Ureter (tissue), 1 donor: ENCODE measurements at regions not wholly inside any gene's neighbourhood (a gene's known extent, or its start where the extent isn't known, plus 50 kb on each side); places are given as distances from the start of the nearest gene placed in this dataset.
"Not testable (repeated sequence)": the region's sequence is repeated elsewhere in the genome, so short reads cannot be mapped to it uniquely, and the experiment has no call there.

ENCODE experiments used
- DNase-seq: peaks from one replicate; pipeline ENCODE4 v3.0.0-alpha.2; 2020; ENCODE audit warnings: low spot score
- donor health status: DM: yes; HTN: yes; CAD: no.

DNA sequence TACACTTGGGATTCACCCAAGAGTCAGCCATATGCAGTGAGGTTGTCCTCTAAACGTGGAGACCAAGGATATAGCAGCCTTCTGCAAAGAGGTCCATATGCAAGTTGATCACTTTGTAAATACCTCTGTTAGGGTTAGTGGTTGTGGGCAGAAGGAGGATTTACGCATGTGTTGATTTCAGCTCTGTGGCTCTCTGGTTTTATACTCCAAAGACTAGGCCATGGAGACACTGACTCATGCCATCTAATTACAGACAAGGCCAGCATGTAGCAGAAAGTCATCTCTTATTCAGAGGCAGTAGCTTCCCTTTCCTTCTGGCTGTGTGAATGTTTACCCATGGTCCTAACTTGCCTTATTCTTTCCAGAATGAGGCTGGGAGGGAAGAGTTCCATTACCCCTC, 140.9 kb upstream of the GOLGA6L4 start:
- not testable (repeated sequence) for DNase-seq

GRCh38 chr15:84097053-84097452, 138.5 kb upstream of the GOLGA6L4 start:
- DNase-seq, result not testable (repeated sequence)

GRCh38 chr15:84098604-84099003, 137.0 kb upstream of the GOLGA6L4 start:
- no peak for DNase-seq

- no peak for DNase-seq
Observed at GRCh38 chr15:84099181-84099580, 136.4 kb upstream of the GOLGA6L4 start.

- no peak for DNase-seq
Observed at GRCh38 chr15:84103345-84103744, 132.2 kb upstream of the GOLGA6L4 start.

GRCh38 chr15:84104853-84105252, 130.7 kb upstream of the GOLGA6L4 start:
- DNase-seq, result no peak

GRCh38 chr15:84108728-84109127, 126.8 kb upstream of the GOLGA6L4 start:
- no peak for DNase-seq

GRCh38 chr15:84111575-84111974, 124.0 kb upstream of the GOLGA6L4 start:
- DNase-seq, result no peak

- no peak for DNase-seq
Observed at GRCh38 chr15:84112025-84112424, 123.5 kb upstream of the GOLGA6L4 start.

- no peak for DNase-seq
Observed at GRCh38 chr15:84113919-84114318, 121.7 kb upstream of the GOLGA6L4 start.

- DNase-seq, result not testable (repeated sequence)
Observed at GRCh38 chr15:84114680-84115079, 120.9 kb upstream of the GOLGA6L4 start.

- DNase-seq, result not testable (repeated sequence)
Observed at GRCh38 chr15:84119351-84119750, 116.2 kb upstream of the GOLGA6L4 start.

- DNase-seq, result not testable (repeated sequence)
Observed at GRCh38 chr15:84120903-84121302, 114.7 kb upstream of the GOLGA6L4 start.

GRCh38 chr15:84128706-84129105, 106.9 kb upstream of the GOLGA6L4 start:
- DNase-seq, result not testable (repeated sequence)

DNA sequence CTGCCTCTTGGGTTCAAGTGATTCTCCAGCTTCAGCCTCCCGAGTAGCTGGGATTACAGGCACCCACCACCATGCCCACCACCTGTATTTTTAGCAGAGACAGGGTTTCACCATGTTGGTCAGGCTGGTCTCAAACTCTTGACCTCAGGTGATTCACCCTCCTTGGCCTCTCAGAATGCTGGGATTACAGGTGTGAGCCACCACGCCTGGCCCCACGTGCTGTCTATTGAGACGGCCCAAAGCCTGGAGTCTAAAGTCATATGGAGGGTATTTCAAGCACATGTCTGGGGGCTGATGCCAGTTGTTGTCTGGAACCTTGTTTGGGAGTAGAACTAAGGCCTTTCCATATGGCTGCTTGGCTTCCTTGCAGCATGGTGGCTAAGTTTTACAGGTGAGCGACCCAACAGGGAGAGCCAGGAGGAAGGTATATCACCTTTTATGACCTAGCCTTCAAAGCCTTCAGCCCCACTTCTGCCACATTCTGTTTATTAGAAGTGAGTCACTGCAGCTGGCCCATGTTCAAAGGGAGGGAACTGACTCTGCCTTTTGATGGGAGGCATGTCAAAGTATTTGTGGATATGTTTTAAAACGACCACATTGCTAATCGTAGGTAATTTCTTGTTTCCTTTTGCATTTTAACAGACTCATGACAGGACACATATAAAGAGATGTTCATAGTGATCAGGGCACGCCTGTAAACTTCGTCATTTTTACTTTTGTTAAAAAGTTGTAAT, 105.3 kb upstream of the GOLGA6L4 start:
- DNase-seq, result not testable (repeated sequence)

GRCh38 chr15:84135931-84136456, 99.6 kb upstream of the GOLGA6L4 start:
- not testable (repeated sequence) for DNase-seq

DNA sequence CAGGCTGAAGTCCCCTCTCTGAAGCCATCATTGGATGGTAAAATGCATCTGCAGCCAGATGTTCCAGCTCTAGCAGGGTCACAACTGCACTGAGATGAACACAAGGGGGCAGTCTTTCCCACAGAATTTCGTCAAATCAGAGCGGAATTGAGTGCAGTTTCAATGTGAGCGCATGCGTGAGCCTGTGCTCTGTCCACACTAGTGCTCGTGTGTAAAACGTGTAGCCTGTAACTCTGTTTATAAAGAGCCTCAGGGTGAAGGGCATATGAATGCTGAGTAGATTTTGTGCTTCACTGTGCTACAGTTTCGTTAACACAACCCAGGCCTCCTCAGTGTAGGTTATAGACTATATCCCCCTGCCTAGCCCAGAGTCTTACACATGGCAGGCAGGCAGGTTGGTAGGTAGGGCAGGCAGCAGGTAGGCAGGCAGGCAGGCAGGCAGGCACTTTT, 92.7 kb upstream of the GOLGA6L4 start:
- DNase-seq, result peak; percentile 83

DNA sequence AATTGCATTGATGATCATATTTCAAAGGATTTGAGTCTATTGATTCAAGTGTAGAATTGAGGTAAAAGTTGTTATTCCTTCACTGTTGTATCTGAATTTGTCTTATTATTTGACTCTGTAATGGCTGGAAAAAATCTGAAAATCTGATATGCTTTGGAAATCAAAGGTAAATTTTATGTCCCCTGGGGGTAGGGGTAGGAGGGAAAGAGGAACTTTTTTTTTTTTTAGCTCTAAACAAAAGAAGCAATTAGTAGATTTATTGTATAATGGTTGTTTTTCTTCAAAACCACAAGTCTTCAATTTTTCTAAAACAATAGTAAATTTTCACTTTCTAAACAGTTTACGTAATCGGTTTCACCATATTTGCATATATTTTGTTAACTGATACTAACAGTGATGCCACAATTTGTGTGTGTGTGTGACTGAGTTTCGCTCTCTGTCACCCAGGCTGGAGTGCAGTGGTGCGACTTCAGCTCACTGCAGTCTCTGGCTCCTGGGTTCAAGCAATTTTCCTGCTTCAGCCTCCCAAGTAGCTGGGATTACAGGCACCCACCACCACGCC, 91.7 kb upstream of the GOLGA6L4 start:
- no peak for DNase-seq

DNA sequence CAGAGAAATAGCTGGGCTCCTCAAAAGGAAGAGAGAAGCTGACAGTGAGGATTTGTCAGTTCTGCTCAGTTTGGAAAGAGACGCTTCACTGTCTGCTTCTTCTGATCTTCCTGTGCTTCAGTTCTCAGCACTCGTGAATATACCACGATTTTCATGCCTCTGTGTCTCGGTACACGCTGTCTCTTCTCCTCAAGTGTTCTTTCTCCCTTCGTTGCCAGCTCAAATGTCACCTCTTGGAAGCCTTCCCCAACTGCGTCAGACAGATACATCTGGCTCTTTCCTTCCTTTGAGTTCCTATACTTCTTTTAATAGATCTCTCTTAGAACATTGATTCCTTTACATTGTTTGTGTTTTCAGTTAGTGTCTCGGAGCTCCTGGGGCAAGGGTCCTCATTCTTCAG, 90.6 kb upstream of the GOLGA6L4 start:
- not testable (repeated sequence) for DNase-seq

DNA sequence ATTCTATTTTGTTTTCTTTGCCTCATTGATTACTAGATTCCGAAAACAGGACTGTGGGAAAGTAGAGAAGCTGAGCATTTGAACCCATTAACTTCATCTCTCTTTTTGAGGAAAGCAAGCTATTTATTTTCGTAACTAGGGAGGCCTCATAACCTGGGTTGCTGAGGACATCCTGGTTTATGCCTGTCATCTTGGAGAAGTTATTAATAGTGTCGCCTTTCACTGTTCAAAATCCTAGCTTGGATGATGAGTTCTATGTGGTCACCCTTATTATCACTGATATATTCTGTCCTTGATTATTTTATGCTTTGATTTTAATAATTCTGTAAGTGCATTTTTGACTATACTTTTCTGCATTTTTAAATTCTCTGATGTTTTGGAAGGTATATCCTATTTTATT, 89.3 kb upstream of the GOLGA6L4 start:
- DNase-seq, result not testable (repeated sequence)

DNA sequence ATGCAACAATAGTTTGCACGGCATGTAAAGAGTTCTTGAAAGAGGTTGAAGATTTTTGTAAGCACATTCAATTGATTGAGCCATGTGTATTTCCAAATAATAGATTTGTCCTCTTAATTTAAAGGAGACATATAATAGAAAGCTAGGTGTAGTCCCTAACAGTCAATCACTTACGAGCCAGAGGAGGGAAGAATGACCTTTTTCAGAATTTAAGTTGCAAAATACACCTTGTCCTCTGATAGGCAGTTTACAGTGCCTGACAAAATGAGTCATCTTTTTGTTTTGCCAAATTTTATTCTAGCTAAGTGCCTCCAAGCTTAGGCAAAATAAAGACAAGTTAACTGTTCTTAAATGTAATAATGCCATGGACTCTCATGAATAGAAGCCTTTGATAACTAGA, 88.3 kb upstream of the GOLGA6L4 start:
- DNase-seq, result not testable (repeated sequence)

- no peak for DNase-seq
Observed at GRCh38 chr15:84151205-84151931, 84.2 kb upstream of the GOLGA6L4 start.
